ENCODE measurements at regions not wholly inside any gene's neighbourhood (a gene's known extent, or its start where the extent isn't known, plus 50 kb on each side); places are given as distances from the start of the nearest gene placed in this dataset.

DNA sequence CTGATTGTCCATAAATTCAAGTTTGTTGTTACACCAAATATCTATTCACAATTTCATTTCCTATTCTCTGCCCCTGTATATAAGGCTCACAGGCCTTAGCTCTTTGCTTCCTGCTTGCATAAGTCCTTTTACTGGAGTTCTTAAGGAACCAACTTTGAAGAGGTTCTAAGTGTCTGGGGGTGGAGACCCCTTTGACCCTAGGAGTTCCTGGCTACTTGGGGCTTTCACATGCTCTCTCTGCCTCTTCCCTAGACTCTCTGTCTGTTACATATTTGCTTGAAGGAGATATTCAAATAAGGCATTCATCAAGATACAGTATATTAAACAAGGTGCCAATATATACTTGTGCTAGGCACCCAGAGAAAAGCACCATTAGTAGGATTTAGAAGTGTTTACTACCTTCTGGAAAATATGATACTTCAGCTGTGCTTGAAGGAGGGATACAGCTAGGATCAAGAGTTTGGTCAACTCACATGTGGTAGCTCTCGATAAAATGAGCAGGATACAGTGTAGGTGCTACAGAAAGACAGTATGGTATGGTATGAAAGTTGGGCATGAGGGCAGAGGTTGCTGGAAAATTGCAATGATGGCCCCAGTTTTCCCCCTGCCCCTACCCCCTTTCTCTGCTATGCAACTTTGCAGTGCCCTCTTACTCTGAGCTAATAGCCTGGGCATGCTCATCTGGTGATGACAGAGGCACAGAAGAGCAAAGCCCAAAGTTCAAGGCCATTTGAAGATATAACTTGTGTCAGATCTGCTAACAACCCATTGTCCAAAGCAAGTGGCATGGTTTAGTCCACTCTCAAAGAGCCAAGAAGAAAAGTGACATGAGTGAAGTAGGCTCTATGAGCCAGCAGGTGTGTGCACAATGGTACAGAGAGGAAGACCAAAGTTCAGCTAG, 107.6 kb upstream of the CPEB2 start:
- intact Hi-C loops (cut with DNase I) = no loop called here
- no peaks in the 10 kb centered on the region for H3K9me3 ChIP-seq
- no peak overlapping the region for H3K4me3 ChIP-seq
- H3K36me3 ChIP-seq = no peaks in the 10 kb centered on the region
- H3K4me1 ChIP-seq = no peaks in the 10 kb centered on the region
- H3K27me3 ChIP-seq = no peaks in the 10 kb centered on the region
- H3K27ac ChIP-seq (replicated peaks in 1 of 4) = no peak overlapping the region
- no peak for TF ChIP-seq CTCF (IDR thresholded peaks at IDR 0.05)
- no peak for TF ChIP-seq EP300 (IDR thresholded peaks at IDR 0.05)
- TF ChIP-seq POLR2AphosphoS5 (IDR thresholded peaks at IDR 0.05) = no peak
- no peak for TF ChIP-seq POLR2A (IDR thresholded peaks at IDR 0.05; ENCODE audit: low read depth)
- no peak for DNase-seq (ENCODE audit: extremely low spot score)
- WGBS = 88% methylated on average over 1 of the region's 1 CpG

DNA sequence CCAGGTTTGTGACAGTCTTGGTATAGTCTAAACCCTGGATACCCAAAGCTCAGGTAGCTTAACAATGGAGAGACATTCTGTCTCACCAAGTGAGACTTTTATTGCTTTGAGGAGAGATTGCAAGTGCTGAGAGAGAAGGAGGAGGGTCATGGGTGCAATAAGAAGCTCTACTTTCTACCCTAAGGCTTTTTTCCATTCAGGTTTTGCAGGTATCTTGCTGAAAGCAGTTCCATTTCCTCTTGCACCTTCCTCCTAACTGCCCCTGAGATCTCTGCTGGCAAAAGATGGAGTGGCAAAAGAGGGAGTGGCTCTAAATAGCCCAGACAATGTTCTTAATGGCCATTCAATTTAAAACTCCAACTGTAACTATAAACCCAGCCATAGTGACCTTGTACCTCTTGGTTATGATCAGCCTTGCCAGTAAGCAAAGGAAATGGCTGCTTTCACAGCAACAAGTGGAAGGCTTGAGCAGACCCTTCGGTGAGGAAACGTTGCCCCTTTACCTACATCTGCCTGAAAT, 105.6 kb upstream of the CPEB2 start:
- Histone ChIP-seq H3K36me3 (no peaks in the 10 kb centered on the region), H3K27me3 (no peaks in the 10 kb centered on the region), H3K4me3 (no peak overlapping the region), H3K27ac (replicated peaks in 1 of 4) (no peak overlapping the region), H3K9me3 (no peaks in the 10 kb centered on the region), H3K4me1 (no peaks in the 10 kb centered on the region)
- WGBS = 95% methylated on average over 2 of the region's 2 CpGs
- no peak for TF ChIP-seq POLR2AphosphoS5 (IDR thresholded peaks at IDR 0.05)
- TF ChIP-seq POLR2A (IDR thresholded peaks at IDR 0.05; ENCODE audit: low read depth) = no peak
- TF ChIP-seq EP300 (IDR thresholded peaks at IDR 0.05) = no peak
- TF ChIP-seq CTCF (IDR thresholded peaks at IDR 0.05) = no peak
- intact Hi-C loops (cut with DNase I) = no loop called here
- no peak for DNase-seq (ENCODE audit: extremely low spot score)

GRCh38 chr4:14897217-14897616, 105.1 kb upstream of the CPEB2 start:
- WGBS = 90% methylated on average over 2 of the region's 2 CpGs
- TF ChIP-seq POLR2AphosphoS5 (IDR thresholded peaks at IDR 0.05) (no peak), POLR2A (IDR thresholded peaks at IDR 0.05; ENCODE audit: low read depth) (no peak), CTCF (IDR thresholded peaks at IDR 0.05) (no peak), EP300 (IDR thresholded peaks at IDR 0.05) (no peak)
- no peak for DNase-seq (ENCODE audit: extremely low spot score)
- Histone ChIP-seq H3K9me3 (no peaks in the 10 kb centered on the region), H3K36me3 (no peaks in the 10 kb centered on the region), H3K4me1 (no peaks in the 10 kb centered on the region), H3K27me3 (no peaks in the 10 kb centered on the region), H3K27ac (replicated peaks in 1 of 4) (no peak overlapping the region), H3K4me3 (no peak overlapping the region)
- intact Hi-C loops (cut with DNase I) = no loop called here

DNA sequence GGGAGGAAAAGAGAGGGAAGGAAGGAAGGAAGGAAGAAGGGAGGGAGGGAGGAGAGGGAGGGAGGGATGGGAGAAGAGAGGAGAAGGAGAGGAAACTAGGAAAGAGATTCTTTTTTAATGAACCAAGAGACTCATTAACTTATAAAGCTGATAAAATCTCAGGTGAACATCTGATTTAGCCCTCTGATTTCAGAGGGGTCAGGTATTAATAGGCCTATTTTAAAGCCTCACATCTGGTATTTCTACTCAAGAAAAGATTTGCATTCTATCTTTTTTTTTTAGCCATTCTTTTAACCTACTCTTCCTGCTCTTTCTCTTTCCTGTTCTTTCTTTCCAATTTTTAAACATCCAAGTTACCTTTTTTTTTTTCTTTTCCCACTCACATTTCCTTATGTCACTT, 103.3 kb upstream of the CPEB2 start:
- TF ChIP-seq POLR2AphosphoS5 (IDR thresholded peaks at IDR 0.05) (no peak), POLR2A (IDR thresholded peaks at IDR 0.05; ENCODE audit: low read depth) (no peak), CTCF (IDR thresholded peaks at IDR 0.05) (no peak), EP300 (IDR thresholded peaks at IDR 0.05) (no peak)
- Histone ChIP-seq H3K4me1 (no peaks in the 10 kb centered on the region), H3K27me3 (no peaks in the 10 kb centered on the region), H3K4me3 (no peak overlapping the region), H3K36me3 (no peaks in the 10 kb centered on the region), H3K9me3 (no peaks in the 10 kb centered on the region), H3K27ac (replicated peaks in 1 of 4) (no peak overlapping the region)
- intact Hi-C loops (cut with DNase I) = no loop called here
- no peak for DNase-seq (ENCODE audit: extremely low spot score)

Data from esophagus muscularis mucosa (tissue), 4 donors.